ENCODE measurements at regions not wholly inside any gene's neighbourhood (a gene's known extent, or its start where the extent isn't known, plus 50 kb on each side); places are given as distances from the start of the nearest gene placed in this dataset.

- Histone ChIP-seq H3K9me3 (ENCODE audit: low read depth) (no peaks in the 10 kb centered on the region), H3K4me1 (ENCODE audit: low read depth) (no peaks in the 10 kb centered on the region), H3K27ac (no peak overlapping the region), H3K27me3 (no peaks in the 10 kb centered on the region), H3K36me3 (no peaks in the 10 kb centered on the region), H3K4me3 (no peak overlapping the region)
- DNase-seq (ENCODE audit: low read depth in 1 of 2, low spot score in 1 of 2): no peak
- TF ChIP-seq, protein P1, sequence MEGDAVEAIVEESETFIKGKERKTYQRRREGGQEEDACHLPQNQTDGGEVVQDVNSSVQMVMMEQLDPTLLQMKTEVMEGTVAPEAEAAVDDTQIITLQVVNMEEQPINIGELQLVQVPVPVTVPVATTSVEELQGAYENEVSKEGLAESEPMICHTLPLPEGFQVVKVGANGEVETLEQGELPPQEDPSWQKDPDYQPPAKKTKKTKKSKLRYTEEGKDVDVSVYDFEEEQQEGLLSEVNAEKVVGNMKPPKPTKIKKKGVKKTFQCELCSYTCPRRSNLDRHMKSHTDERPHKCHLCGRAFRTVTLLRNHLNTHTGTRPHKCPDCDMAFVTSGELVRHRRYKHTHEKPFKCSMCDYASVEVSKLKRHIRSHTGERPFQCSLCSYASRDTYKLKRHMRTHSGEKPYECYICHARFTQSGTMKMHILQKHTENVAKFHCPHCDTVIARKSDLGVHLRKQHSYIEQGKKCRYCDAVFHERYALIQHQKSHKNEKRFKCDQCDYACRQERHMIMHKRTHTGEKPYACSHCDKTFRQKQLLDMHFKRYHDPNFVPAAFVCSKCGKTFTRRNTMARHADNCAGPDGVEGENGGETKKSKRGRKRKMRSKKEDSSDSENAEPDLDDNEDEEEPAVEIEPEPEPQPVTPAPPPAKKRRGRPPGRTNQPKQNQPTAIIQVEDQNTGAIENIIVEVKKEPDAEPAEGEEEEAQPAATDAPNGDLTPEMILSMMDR (IDR thresholded peaks at IDR 0.05; ENCODE audit: low read depth, low read length): no peak
These were observed 108.2 kb upstream of the IFNE start for GRCh38 chr9:21590058-21590996.

- no peak overlapping the region for H3K4me3 ChIP-seq
- H3K4me1 ChIP-seq (ENCODE audit: low read depth): no peaks in the 10 kb centered on the region
- TF ChIP-seq, protein P1 (IDR thresholded peaks at IDR 0.05; ENCODE audit: low read depth, low read length): no peak
- no peaks in the 10 kb centered on the region for H3K9me3 ChIP-seq (ENCODE audit: low read depth)
- no peaks in the 10 kb centered on the region for H3K36me3 ChIP-seq
- DNase-seq (ENCODE audit: low read depth in 1 of 2, low spot score in 1 of 2): peak in 1 of 2 donors; percentile 97
- no peaks in the 10 kb centered on the region for H3K27me3 ChIP-seq
- no peak overlapping the region for H3K27ac ChIP-seq
These were observed 109.3 kb upstream of the IFNE start for GRCh38 chr9:21591221-21592062.

DNA sequence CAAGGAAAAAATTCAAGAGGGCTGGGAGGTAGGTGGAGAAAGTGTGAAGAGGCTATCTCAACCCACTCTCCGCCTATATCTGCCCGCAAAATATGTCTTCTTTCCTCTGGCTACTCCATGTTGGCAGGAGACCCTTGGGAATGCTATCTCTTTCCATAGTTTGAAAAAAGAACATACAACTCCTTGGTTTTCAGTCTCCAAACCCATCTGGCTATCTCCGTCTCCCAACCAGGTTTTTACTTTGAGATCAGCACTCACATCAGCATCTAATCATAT, 109.9 kb upstream of the IFNE start:
- no peak for DNase-seq (ENCODE audit: low read depth in 1 of 2, low spot score in 1 of 2)
- Histone ChIP-seq H3K36me3 (no peaks in the 10 kb centered on the region), H3K9me3 (ENCODE audit: low read depth) (no peaks in the 10 kb centered on the region), H3K4me3 (no peak overlapping the region), H3K27ac (no peak overlapping the region), H3K4me1 (ENCODE audit: low read depth) (no peaks in the 10 kb centered on the region), H3K27me3 (no peaks in the 10 kb centered on the region)
- TF ChIP-seq, protein P1 (IDR thresholded peaks at IDR 0.05; ENCODE audit: low read depth, low read length): no peak

- Histone ChIP-seq H3K27ac (no peak overlapping the region), H3K9me3 (ENCODE audit: low read depth) (no peaks in the 10 kb centered on the region), H3K27me3 (no peaks in the 10 kb centered on the region), H3K4me1 (ENCODE audit: low read depth) (no peaks in the 10 kb centered on the region), H3K4me3 (no peak overlapping the region), H3K36me3 (no peaks in the 10 kb centered on the region)
- DNase-seq (ENCODE audit: low read depth in 1 of 2, low spot score in 1 of 2): no peak
- TF ChIP-seq, protein P1 (IDR thresholded peaks at IDR 0.05; ENCODE audit: low read depth, low read length): no peak
These were observed 115.2 kb upstream of the IFNE start for GRCh38 chr9:21597284-21597683.

- H3K4me1 ChIP-seq (ENCODE audit: low read depth): no peaks in the 10 kb centered on the region
- H3K9me3 ChIP-seq (ENCODE audit: low read depth): no peaks in the 10 kb centered on the region
- H3K27ac ChIP-seq: no peak overlapping the region
- no peaks in the 10 kb centered on the region for H3K36me3 ChIP-seq
- no peaks in the 10 kb centered on the region for H3K27me3 ChIP-seq
- no peak for DNase-seq (ENCODE audit: low read depth in 1 of 2, low spot score in 1 of 2)
- TF ChIP-seq, protein P1 (IDR thresholded peaks at IDR 0.05; ENCODE audit: low read depth, low read length): no peak
- H3K4me3 ChIP-seq: no peak overlapping the region
These were observed 116.6 kb upstream of the IFNE start for GRCh38 chr9:21598749-21599148.
